CD4-positive, CD25-positive, alpha-beta regulatory T cell (primary cell): ENCODE measurements at regions not wholly inside any gene's neighbourhood (a gene's known extent, or its start where the extent isn't known, plus 50 kb on each side); places are given as distances from the start of the nearest gene placed in this dataset.

Experiments used
- ATAC-seq, 2 donors: fragments of 150-1000 bp; cut with Tn5 transposase; one replicate each; pipeline ENCODE4 v1.10.0; 2021; ENCODE audit warnings: low read depth in 2 of 2, moderate number of reproducible peaks in 2 of 2, moderate library complexity in 1 of 2
- DNase-seq, 3 donors: peaks; one replicate each; pipeline versions ENCODE4 v3.0.0 to v3.0.0-alpha.2; 2012 to 2022; ENCODE audit warnings: mixed read lengths in 1 of 3
- H3K27ac ChIP-seq: one replicate; pipeline ENCODE4 v1.7.0; 2013; ENCODE audit warnings: mild to moderate bottlenecking, low read length; ENCODE audit not compliant: insufficient read depth, poor library complexity, severe bottlenecking
- H3K27me3 ChIP-seq: one replicate; pipeline ENCODE4 v1.7.0; 2013; ENCODE audit warnings: low read length; ENCODE audit not compliant: control insufficient read depth, insufficient read depth
- H3K36me3 ChIP-seq: one replicate; pipeline ENCODE4 v1.7.0; 2013; ENCODE audit warnings: mild to moderate bottlenecking, low read length, moderate library complexity; ENCODE audit not compliant: control insufficient read depth, insufficient read depth
- H3K4me1 ChIP-seq: 2 replicates; pipeline ENCODE4 v1.7.0; 2013; ENCODE audit warnings: mild to moderate bottlenecking, low read length; ENCODE audit not compliant: insufficient read depth, control insufficient read depth, poor library complexity, severe bottlenecking
- H3K4me3 ChIP-seq: one replicate; pipeline ENCODE4 v1.7.0; 2013; ENCODE audit warnings: low read depth, mild to moderate bottlenecking, low read length, moderate library complexity
- H3K9me3 ChIP-seq, 2 experiments: 1 replicate in 1 of 2; 2 replicates in 1 of 2; pipeline ENCODE4 v1.7.0; 2013; ENCODE audit warnings: low read length in 2 of 2, mild to moderate bottlenecking in 1 of 2, moderate library complexity in 1 of 2; ENCODE audit not compliant: control insufficient read depth in 2 of 2
- H3K27ac Mint-ChIP-seq, 3 donors: one replicate each; pipeline ENCODE4 v1.8.0; 2020 to 2022; ENCODE audit warnings: mild to moderate bottlenecking in 3 of 3, mixed read lengths in 3 of 3, moderate library complexity in 2 of 3
- H3K27me3 Mint-ChIP-seq: one replicate; pipeline ENCODE4 v1.8.0; 2022; ENCODE audit warnings: mild to moderate bottlenecking, mixed read lengths
- H3K36me3 Mint-ChIP-seq: one replicate; pipeline ENCODE4 v1.8.0; 2020; ENCODE audit warnings: mixed read lengths
- H3K4me1 Mint-ChIP-seq, 4 donors: one replicate each; pipeline ENCODE4 v1.8.0; 2020 to 2022; ENCODE audit warnings: mixed read lengths in 4 of 4, mild to moderate bottlenecking in 1 of 4
- H3K4me3 Mint-ChIP-seq, 4 donors: one replicate each; pipeline ENCODE4 v1.8.0; 2020 to 2022; ENCODE audit warnings: mild to moderate bottlenecking in 4 of 4, mixed read lengths in 4 of 4, moderate library complexity in 3 of 4
- H3K9me3 Mint-ChIP-seq, 7 donors: one replicate each; pipeline ENCODE4 v1.8.0; 2020 to 2022; ENCODE audit warnings: mixed read lengths in 7 of 7, mild to moderate bottlenecking in 3 of 7, moderate library complexity in 2 of 7

DNA sequence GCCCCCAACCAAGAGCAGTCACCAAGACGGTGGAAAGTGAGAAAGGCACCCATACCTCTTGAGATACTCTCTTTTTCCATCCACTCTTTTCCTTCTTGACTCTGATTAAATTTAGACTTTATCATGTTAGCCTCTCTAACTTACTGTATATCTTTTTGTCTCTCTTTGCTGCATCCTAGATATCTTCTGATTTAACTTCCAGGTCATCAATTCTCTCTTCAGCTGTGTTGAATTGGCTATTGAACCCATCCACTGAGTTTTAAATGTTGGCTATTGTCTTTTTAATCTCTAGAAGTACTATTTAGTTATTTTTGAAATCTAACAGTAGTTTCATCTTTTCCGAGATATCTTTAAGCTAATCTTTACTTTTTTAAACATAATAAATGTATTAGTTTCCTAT lies 78.3 kb upstream of the MBOAT2 start:
- Mint-ChIP-seq H3K36me3 (no peaks in the 10 kb centered on the region), H3K4me3 (no peak overlapping the region), H3K4me1 (no peaks in the 10 kb centered on the region), H3K9me3 (peaks cover 0 to 9% (median 2%) of the 10 kb centered on the region in 7 donors), H3K27ac (no peak overlapping the region), H3K27me3 (peaks cover under 1% of the 10 kb centered on the region)
- H3K36me3 ChIP-seq: no peaks in the 10 kb centered on the region
- H3K9me3 ChIP-seq: peaks cover 0 to 3% of the 10 kb centered on the region in 2 experiments
- H3K4me1 ChIP-seq: no peaks in the 10 kb centered on the region
- H3K27ac ChIP-seq: no peak overlapping the region
- ATAC-seq: no peak
- H3K27me3 ChIP-seq: no peaks in the 10 kb centered on the region
- no peak overlapping the region for H3K4me3 ChIP-seq
- DNase-seq: no peak

DNA sequence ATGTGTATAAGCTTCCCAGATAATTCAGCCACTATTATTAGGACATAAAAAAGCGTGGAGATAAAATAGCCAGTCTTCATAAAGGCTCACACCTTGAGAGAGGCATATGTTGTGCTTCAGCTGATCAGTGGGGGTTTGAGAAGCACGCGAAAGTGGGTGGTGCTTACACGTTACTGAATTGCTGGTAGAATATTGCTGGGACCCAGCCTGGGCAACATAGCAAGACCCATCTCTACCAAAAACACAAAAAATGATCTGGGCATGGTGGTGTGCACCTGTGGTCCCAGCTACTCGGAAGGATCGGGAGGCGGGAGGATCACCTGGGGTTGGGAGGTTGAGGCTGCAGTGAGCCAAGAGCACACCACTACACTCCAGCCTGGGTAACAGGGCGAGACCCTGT lies 74.9 kb upstream of the MBOAT2 start:
- no peak overlapping the region for H3K27ac ChIP-seq
- DNase-seq (no peak), ATAC-seq (no peak)
- H3K4me3 ChIP-seq: no peak overlapping the region
- H3K4me1 ChIP-seq: no peaks in the 10 kb centered on the region
- Mint-ChIP-seq H3K27me3 (no peaks in the 10 kb centered on the region), H3K36me3 (no peaks in the 10 kb centered on the region), H3K27ac (no peak overlapping the region), H3K4me3 (no peak overlapping the region), H3K4me1 (no peaks in the 10 kb centered on the region), H3K9me3 (peaks cover 0 to 9% (median 0%) of the 10 kb centered on the region in 7 donors)
- peaks cover 0 to 3% of the 10 kb centered on the region in 2 experiments for H3K9me3 ChIP-seq
- no peaks in the 10 kb centered on the region for H3K27me3 ChIP-seq
- H3K36me3 ChIP-seq: no peaks in the 10 kb centered on the region

DNA sequence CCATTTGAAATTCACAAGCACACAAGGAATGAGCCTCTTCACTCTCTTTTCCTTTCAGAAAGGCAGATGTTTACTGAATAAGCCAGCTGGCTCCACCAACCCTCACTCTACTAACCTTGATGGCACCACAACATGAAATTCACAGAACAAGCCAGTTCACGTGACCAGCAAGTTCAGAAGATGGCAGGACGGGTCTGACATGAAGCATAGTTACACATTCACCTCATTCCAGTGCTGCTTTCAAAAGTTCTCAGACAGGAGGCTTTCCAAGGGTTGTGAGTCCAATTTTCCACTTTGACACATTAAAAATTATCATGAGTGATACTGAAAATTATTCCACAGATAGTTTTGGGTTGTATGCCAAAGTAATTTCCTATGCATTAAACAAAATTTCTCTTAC lies 74.2 kb upstream of the MBOAT2 start:
- no peak overlapping the region for H3K4me3 ChIP-seq
- DNase-seq: no peak
- Mint-ChIP-seq H3K36me3 (no peaks in the 10 kb centered on the region), H3K4me1 (no peaks in the 10 kb centered on the region), H3K4me3 (no peak overlapping the region), H3K27me3 (no peaks in the 10 kb centered on the region), H3K9me3 (peaks cover 0 to 7% (median 0%) of the 10 kb centered on the region in 7 donors), H3K27ac (no peak overlapping the region)
- ATAC-seq: no peak
- no peaks in the 10 kb centered on the region for H3K27me3 ChIP-seq
- H3K4me1 ChIP-seq: no peaks in the 10 kb centered on the region
- no peak overlapping the region for H3K27ac ChIP-seq
- no peaks in the 10 kb centered on the region for H3K36me3 ChIP-seq
- H3K9me3 ChIP-seq: peaks cover 0 to 3% of the 10 kb centered on the region in 2 experiments

DNA sequence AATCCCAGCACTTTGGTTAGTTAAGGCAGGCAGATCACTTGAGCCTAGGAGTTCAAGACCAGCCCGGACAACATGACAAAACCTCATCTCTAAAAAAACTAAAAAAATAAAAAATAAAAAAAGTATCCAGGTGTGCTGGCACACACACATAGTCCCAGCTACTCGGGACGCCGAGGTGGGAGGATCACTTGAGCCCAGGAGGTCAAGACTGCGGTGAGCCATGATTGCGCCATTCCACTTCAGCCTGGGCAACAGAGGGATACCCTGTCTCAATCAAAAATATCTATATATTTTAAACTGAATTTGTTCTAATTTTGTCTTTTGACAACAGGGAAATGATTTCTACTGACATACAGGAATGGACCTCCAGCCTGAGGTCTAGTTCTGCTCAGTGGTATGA lies 73.3 kb upstream of the MBOAT2 start:
- no peaks in the 10 kb centered on the region for H3K36me3 ChIP-seq
- H3K27ac Mint-ChIP-seq: no peak overlapping the region
- no peak for ATAC-seq

DNA sequence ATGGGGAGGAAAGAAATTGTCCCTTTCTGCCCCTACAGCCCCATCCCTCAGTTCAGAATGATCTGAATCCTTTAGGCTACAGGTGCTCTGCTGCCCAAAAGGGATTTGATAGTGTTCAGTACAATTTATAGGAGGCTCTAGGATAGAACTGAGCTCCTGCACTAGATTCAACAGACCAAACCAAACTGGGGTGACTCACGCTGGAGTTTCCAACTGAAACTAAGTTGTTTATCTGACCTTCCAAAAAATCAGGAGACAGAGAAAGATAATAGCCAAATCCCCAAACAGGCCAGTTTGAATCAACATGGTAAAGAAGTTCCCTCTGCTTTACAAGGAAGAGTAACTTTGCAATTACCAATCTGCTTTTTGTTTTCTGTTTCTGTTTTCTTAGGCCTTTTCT lies 72.7 kb upstream of the MBOAT2 start:
- H3K4me3 ChIP-seq: no peak overlapping the region
- no peaks in the 10 kb centered on the region for H3K27me3 ChIP-seq
- DNase-seq: no peak
- peaks cover 5% of the 10 kb centered on the region for H3K27me3 Mint-ChIP-seq
- no peaks in the 10 kb centered on the region for H3K4me1 Mint-ChIP-seq
- H3K9me3 ChIP-seq: no peaks in the 10 kb centered on the region
- H3K9me3 Mint-ChIP-seq: peaks cover 0 to 3% (median 0%) of the 10 kb centered on the region in 7 donors
- no peaks in the 10 kb centered on the region for H3K36me3 ChIP-seq
- no peaks in the 10 kb centered on the region for H3K4me1 ChIP-seq
- H3K27ac Mint-ChIP-seq: no peak overlapping the region
- H3K27ac ChIP-seq: no peak overlapping the region
- H3K36me3 Mint-ChIP-seq: no peaks in the 10 kb centered on the region
- H3K4me3 Mint-ChIP-seq: no peak overlapping the region
- ATAC-seq: no peak

More for the DNA sequence above, 73.3 kb upstream of the MBOAT2 start:
- Mint-ChIP-seq H3K4me3 (no peak overlapping the region), H3K36me3 (no peaks in the 10 kb centered on the region), H3K9me3 (peaks cover 0 to 5% (median 0%) of the 10 kb centered on the region in 7 donors), H3K27me3 (peaks cover 5% of the 10 kb centered on the region), H3K4me1 (no peaks in the 10 kb centered on the region)
- Histone ChIP-seq H3K27me3 (no peaks in the 10 kb centered on the region), H3K4me3 (no peak overlapping the region), H3K4me1 (no peaks in the 10 kb centered on the region), H3K9me3 (no peaks in the 10 kb centered on the region), H3K27ac (no peak overlapping the region)
- no peak for DNase-seq

DNA sequence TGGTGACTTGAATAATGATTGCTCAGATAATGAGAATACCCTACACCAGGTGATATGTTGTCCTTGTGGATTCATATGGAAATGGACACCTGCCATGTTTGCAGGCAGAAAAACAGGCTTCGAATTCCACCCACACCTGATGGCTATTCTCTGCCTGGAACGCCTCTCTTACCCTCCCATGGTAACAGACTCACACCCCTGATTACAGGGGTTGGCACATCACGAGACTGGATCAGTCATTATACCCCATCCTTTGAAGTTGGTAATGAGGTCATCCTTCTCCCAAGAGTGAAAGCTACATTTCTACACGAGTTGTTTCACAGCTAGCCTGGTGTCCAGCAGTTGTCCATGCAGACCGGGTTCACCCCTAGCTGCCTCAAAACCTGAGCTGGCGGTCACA lies 71.4 kb upstream of the MBOAT2 start:
- Mint-ChIP-seq H3K4me1 (no peaks in the 10 kb centered on the region), H3K36me3 (no peaks in the 10 kb centered on the region), H3K27me3 (peaks cover 5% of the 10 kb centered on the region), H3K4me3 (no peak overlapping the region), H3K9me3 (peaks cover 0 to 5% (median 0%) of the 10 kb centered on the region in 7 donors), H3K27ac (no peak overlapping the region)
- DNase-seq: no peak
- Histone ChIP-seq H3K9me3 (no peaks in the 10 kb centered on the region), H3K36me3 (no peaks in the 10 kb centered on the region), H3K4me3 (no peak overlapping the region), H3K27me3 (peaks cover 2% of the 10 kb centered on the region), H3K27ac (no peak overlapping the region), H3K4me1 (no peaks in the 10 kb centered on the region)
- ATAC-seq: no peak

DNA sequence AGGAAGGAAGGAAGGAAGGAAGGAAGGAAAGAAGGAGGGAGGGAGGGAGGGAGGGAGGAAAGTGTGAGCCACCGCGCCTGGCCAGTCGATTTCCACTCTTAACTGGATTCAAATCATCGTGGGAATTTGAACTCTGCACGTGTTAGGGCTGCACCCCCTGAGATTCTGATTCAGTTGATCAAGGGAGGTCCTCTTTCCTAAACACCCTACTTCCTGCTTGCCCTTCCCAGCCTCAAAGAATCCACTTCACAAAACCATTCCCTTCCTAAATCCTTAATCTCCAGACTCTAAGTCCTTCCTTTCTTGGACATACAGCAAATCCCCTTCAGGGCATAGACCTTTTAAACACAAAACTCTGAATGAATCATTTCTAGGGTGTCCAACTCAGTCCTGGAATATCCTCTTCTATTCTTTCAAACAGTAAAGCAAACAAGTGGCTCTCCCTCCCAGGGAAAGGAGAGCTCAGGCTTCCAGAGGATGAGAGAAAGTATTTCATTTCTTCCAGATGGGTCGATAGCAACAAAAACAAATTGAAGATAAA lies 68.2 kb upstream of the MBOAT2 start:
- Histone ChIP-seq H3K4me1 (no peaks in the 10 kb centered on the region), H3K9me3 (peaks cover 0 to 3% of the 10 kb centered on the region in 2 experiments), H3K36me3 (no peaks in the 10 kb centered on the region), H3K4me3 (no peak overlapping the region), H3K27me3 (peaks cover 2% of the 10 kb centered on the region), H3K27ac (no peak overlapping the region)
- Mint-ChIP-seq H3K36me3 (no peaks in the 10 kb centered on the region), H3K4me3 (no peak overlapping the region), H3K4me1 (no peaks in the 10 kb centered on the region), H3K9me3 (peaks cover 0 to 16% (median 6%) of the 10 kb centered on the region in 7 donors), H3K27ac (no peak overlapping the region), H3K27me3 (peaks cover 29% of the 10 kb centered on the region)
- ATAC-seq (no peak), DNase-seq (no peak)

DNA sequence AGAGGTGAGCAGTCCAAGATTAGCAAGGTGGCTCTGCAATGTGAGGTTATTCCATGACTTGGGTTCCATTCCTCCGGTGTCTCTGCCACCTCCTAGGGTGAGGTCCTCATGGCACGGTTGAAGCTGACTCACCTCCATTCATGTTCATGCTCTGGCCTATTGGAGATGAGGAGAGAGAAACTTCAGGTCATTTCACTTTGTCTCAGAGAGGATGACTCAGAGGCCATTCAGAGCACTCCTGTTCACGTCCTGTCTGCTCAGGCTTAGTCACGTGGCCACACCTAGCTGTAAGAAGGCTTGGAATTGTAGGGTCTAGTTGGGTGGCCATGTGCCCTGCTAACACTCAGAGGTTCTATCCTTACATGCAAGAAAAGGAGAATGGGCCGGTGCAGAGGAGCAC lies 67.5 kb upstream of the MBOAT2 start:
- Mint-ChIP-seq H3K4me3 (no peak overlapping the region), H3K4me1 (no peaks in the 10 kb centered on the region), H3K36me3 (no peaks in the 10 kb centered on the region), H3K9me3 (peaks cover 0 to 21% (median 6%) of the 10 kb centered on the region in 7 donors), H3K27ac (no peak overlapping the region), H3K27me3 (peaks cover 29% of the 10 kb centered on the region)
- no peak for DNase-seq
- H3K27ac ChIP-seq: no peak overlapping the region
- no peaks in the 10 kb centered on the region for H3K4me1 ChIP-seq
- ATAC-seq: no peak
- H3K27me3 ChIP-seq: peaks cover 2% of the 10 kb centered on the region
- no peak overlapping the region for H3K4me3 ChIP-seq
- no peaks in the 10 kb centered on the region for H3K36me3 ChIP-seq
- H3K9me3 ChIP-seq: peaks cover 4 to 7% of the 10 kb centered on the region in 2 experiments
